NCI-H748 treated with DMSO at 0.1 percent for 48 hours (cell line): ENCODE measurements at regions not wholly inside any gene's neighbourhood (a gene's known extent, or its start where the extent isn't known, plus 50 kb on each side); places are given as distances from the start of the nearest gene placed in this dataset.

ENCODE experiments used
- DNase-seq: peaks from one replicate; lab custom pipeline; 2025; lab: John Stamatoyannopoulos, UW

- no peak for DNase-seq
Observed at GRCh38 chr6:92047152-92047850, 1372.1 kb downstream of the EPHA7 start.

- no peak for DNase-seq
Observed at GRCh38 chr6:92044312-92044711, 1375.0 kb downstream of the EPHA7 start.

- DNase-seq: no peak
Observed at GRCh38 chr6:92043777-92044176, 1375.6 kb downstream of the EPHA7 start.

- no peak for DNase-seq
Observed at GRCh38 chr6:92026878-92027277, 1392.5 kb downstream of the EPHA7 start.

GRCh38 chr6:92024881-92025280 lies 1394.5 kb downstream of the EPHA7 start:
- DNase-seq: no peak

- no peak for DNase-seq
Observed at GRCh38 chr6:92024110-92024509, 1395.2 kb downstream of the EPHA7 start.

- DNase-seq: peak; percentile 28
Observed at GRCh38 chr6:92023410-92023966, 1395.9 kb downstream of the EPHA7 start.

- no peak for DNase-seq
Observed at GRCh38 chr6:92011681-92012245, 1407.6 kb downstream of the EPHA7 start.

- no peak for DNase-seq
Observed at GRCh38 chr6:92008757-92009502, 1410.4 kb downstream of the EPHA7 start.

- no peak for DNase-seq
Observed at GRCh38 chr6:92000112-92000511, 1413.2 kb upstream of the MAP3K7 start.

GRCh38 chr6:91994787-91995186 lies 1407.9 kb upstream of the MAP3K7 start:
- DNase-seq: no peak

- no peak for DNase-seq
Observed at GRCh38 chr6:91982559-91982958, 1395.7 kb upstream of the MAP3K7 start.

GRCh38 chr6:91976797-91977196 lies 1389.9 kb upstream of the MAP3K7 start:
- DNase-seq: no peak

- DNase-seq: no peak
Observed at GRCh38 chr6:91970700-91971099, 1383.8 kb upstream of the MAP3K7 start.

GRCh38 chr6:91965872-91966271 lies 1379.0 kb upstream of the MAP3K7 start:
- no peak for DNase-seq

- no peak for DNase-seq
Observed at GRCh38 chr6:91961671-91962070, 1374.8 kb upstream of the MAP3K7 start.

- no peak for DNase-seq
Observed at GRCh38 chr6:91961236-91961635, 1374.4 kb upstream of the MAP3K7 start.

- no peak for DNase-seq
Observed at GRCh38 chr6:91941838-91942237, 1355.0 kb upstream of the MAP3K7 start.

GRCh38 chr6:91940801-91941200 lies 1353.9 kb upstream of the MAP3K7 start:
- DNase-seq: no peak

GRCh38 chr6:91926827-91927226 lies 1340.0 kb upstream of the MAP3K7 start:
- no peak for DNase-seq

- no peak for DNase-seq
Observed at GRCh38 chr6:91926361-91926760, 1339.5 kb upstream of the MAP3K7 start.

- no peak for DNase-seq
Observed at GRCh38 chr6:91911945-91912344, 1325.1 kb upstream of the MAP3K7 start.

- DNase-seq: no peak
Observed at GRCh38 chr6:91904586-91905164, 1317.8 kb upstream of the MAP3K7 start.
